ENCODE measurements at regions not wholly inside any gene's neighbourhood (a gene's known extent, or its start where the extent isn't known, plus 50 kb on each side); places are given as distances from the start of the nearest gene placed in this dataset.

DNA sequence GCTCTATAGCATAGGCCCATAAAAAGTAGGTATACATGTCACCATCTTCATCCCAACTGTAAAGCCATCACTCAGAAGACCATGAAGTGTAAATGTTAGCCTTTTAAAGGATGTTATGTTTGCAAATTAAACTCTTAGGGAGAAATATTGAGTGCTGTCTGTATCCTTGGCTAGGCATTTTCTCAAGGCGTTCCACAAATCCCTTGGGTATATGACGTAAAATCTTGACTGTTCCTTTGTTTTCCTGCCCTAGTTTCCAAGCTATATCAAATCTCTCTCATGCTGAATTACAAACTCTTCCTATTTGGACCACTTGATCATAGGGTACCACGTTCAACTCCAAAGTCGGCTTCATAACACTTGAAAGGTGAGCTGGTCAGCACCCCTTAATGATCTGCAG is 486.2 kb downstream of the HDGFL1 start:
- peaks cover 8% of the 10 kb centered on the region for H3K9me3 Mint-ChIP-seq
- H3K27ac Mint-ChIP-seq (ENCODE audit: unreplicated experiment): no peak overlapping the region
- no peak for DNase-seq (ENCODE audit: low read depth, low spot score)
- H3K4me1 Mint-ChIP-seq: no peaks in the 10 kb centered on the region
- H3K4me3 Mint-ChIP-seq: no peak overlapping the region
- H3K36me3 Mint-ChIP-seq (ENCODE audit: low read depth): peaks cover 9% of the 10 kb centered on the region
- no peaks in the 10 kb centered on the region for H3K27me3 Mint-ChIP-seq (ENCODE audit: low read depth)
- TF ChIP-seq, protein P1, sequence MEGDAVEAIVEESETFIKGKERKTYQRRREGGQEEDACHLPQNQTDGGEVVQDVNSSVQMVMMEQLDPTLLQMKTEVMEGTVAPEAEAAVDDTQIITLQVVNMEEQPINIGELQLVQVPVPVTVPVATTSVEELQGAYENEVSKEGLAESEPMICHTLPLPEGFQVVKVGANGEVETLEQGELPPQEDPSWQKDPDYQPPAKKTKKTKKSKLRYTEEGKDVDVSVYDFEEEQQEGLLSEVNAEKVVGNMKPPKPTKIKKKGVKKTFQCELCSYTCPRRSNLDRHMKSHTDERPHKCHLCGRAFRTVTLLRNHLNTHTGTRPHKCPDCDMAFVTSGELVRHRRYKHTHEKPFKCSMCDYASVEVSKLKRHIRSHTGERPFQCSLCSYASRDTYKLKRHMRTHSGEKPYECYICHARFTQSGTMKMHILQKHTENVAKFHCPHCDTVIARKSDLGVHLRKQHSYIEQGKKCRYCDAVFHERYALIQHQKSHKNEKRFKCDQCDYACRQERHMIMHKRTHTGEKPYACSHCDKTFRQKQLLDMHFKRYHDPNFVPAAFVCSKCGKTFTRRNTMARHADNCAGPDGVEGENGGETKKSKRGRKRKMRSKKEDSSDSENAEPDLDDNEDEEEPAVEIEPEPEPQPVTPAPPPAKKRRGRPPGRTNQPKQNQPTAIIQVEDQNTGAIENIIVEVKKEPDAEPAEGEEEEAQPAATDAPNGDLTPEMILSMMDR (conservative IDR thresholded peaks at IDR 0.05): no peak

DNA sequence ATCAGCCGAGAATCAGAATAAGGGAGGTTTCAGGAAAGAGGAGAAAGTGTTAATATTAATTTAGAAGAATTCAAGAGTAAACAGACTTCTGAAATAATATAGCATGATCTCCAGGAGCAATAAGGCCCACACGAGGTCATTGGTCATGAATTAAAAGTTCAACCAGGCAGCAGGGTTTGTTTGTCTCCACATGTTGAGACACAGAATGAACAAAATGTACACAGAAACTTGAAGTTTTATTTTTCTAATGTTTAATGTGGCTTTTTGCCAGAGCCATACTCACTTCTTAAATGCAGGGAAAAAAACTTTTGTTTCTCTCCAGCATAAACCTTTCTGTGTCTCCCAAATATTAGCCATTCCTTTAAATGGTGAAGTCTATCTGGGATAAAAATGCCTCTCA is 504.5 kb downstream of the HDGFL1 start:
- no peaks in the 10 kb centered on the region for H3K4me1 Mint-ChIP-seq
- H3K27me3 Mint-ChIP-seq (ENCODE audit: low read depth): no peaks in the 10 kb centered on the region
- H3K27ac Mint-ChIP-seq (ENCODE audit: unreplicated experiment): no peak overlapping the region
- H3K9me3 Mint-ChIP-seq: peaks cover 19% of the 10 kb centered on the region
- H3K36me3 Mint-ChIP-seq (ENCODE audit: low read depth): peaks cover 21% of the 10 kb centered on the region
- TF ChIP-seq, protein P1 (conservative IDR thresholded peaks at IDR 0.05): no peak
- H3K4me3 Mint-ChIP-seq: no peak overlapping the region
- DNase-seq (ENCODE audit: low read depth, low spot score): no peak

DNA sequence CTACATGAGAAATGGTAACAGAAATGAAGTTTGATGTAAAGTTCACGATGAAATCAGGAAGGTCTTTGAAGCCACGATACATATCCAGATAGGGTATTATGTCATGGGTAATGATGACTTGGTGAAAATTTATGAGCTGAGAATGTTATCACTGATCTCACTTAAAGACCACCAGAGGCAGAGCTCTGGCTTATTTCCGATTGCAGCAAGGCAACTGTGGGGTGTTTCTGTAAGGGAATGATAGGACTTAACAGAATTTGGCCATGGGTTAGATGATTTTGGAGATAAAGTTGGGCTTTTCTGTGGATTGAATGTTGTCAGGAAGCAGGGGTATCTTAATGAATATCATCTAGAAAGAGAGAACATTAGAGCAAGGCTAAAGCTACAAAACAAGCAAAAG is 508.4 kb downstream of the HDGFL1 start:
- H3K4me1 Mint-ChIP-seq: peaks cover 8% of the 10 kb centered on the region
- H3K4me3 Mint-ChIP-seq: no peak overlapping the region
- H3K9me3 Mint-ChIP-seq: peaks cover 12% of the 10 kb centered on the region
- no peak for DNase-seq (ENCODE audit: low read depth, low spot score)
- TF ChIP-seq, protein P1 (conservative IDR thresholded peaks at IDR 0.05): no peak
- H3K27me3 Mint-ChIP-seq (ENCODE audit: low read depth): no peaks in the 10 kb centered on the region
- H3K36me3 Mint-ChIP-seq (ENCODE audit: low read depth): peaks cover 14% of the 10 kb centered on the region
- no peak overlapping the region for H3K27ac Mint-ChIP-seq (ENCODE audit: unreplicated experiment)

DNA sequence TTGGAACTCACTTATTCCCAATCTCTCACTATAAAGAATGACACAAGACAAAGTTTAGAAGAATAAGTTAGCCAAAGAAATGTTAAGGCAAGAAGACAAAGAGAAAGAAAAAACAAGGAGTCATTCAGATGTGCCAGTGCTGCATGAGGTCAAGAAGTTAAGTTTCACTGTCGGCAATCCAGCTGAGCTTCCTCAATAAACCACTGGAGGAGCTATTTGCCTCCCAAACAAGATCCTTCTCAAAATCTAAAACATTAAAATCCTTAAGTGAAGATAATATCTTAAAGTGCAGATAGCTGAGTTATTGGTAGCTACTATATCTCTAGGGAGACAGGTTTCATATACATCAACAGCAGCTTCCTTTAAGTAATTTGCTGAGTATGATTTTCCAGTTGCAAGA is 512.3 kb downstream of the HDGFL1 start:
- TF ChIP-seq, protein P1 (conservative IDR thresholded peaks at IDR 0.05): peak; percentile 53
- Mint-ChIP-seq H3K36me3 (ENCODE audit: low read depth) (peaks cover 3% of the 10 kb centered on the region), H3K9me3 (peaks cover 4% of the 10 kb centered on the region), H3K4me1 (peaks cover 12% of the 10 kb centered on the region), H3K27me3 (ENCODE audit: low read depth) (no peaks in the 10 kb centered on the region), H3K4me3 (no peak overlapping the region), H3K27ac (ENCODE audit: unreplicated experiment) (no peak overlapping the region)
- DNase-seq (ENCODE audit: low read depth, low spot score): no peak

DNA sequence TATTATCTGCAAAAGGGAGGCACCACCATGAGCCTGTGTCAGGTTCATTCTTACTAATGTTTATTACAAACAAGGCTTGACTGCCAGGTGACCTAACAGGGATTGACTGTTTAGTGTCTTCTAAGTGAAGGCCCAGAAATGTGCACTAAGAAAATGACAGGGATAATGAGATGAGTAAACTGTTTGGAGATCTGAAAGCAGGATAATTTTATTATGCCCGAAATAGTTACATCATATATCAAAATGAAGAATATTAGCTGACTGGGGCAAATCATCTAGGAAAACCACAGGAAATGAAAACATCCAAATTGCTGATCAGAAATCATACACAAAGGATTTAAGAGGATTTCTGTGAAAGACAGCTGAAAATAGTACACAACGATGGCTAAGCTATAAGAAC is 516.7 kb downstream of the HDGFL1 start:
- no peak for DNase-seq (ENCODE audit: low read depth, low spot score)
- peaks cover 4% of the 10 kb centered on the region for H3K9me3 Mint-ChIP-seq
- no peaks in the 10 kb centered on the region for H3K27me3 Mint-ChIP-seq (ENCODE audit: low read depth)
- no peak overlapping the region for H3K27ac Mint-ChIP-seq (ENCODE audit: unreplicated experiment)
- H3K4me1 Mint-ChIP-seq: peaks cover 17% of the 10 kb centered on the region
- peaks cover 3% of the 10 kb centered on the region for H3K36me3 Mint-ChIP-seq (ENCODE audit: low read depth)
- TF ChIP-seq, protein P1 (conservative IDR thresholded peaks at IDR 0.05): no peak
- H3K4me3 Mint-ChIP-seq: no peak overlapping the region

DNA sequence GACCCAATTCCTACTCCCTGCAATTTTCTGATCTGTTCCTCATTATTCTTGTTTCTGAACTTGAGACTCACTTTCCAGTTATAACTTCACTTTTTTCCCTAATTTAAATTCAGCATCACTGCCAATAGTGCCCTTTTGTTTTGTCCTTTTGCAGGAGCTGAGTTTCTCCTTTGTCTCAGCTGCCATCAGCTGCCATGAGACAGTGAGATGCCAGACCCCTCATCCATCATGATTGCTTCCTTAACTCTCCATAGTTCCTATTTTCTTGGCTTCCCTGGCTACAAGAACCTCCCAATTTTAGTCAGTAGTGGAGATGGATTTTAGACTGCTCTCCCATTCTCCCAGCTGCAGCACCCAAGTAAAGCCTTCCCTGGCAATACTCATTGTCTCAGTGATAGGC is 518.1 kb downstream of the HDGFL1 start:
- DNase-seq (ENCODE audit: low read depth, low spot score): no peak
- Mint-ChIP-seq H3K36me3 (ENCODE audit: low read depth) (no peaks in the 10 kb centered on the region), H3K4me3 (no peak overlapping the region), H3K27me3 (ENCODE audit: low read depth) (no peaks in the 10 kb centered on the region), H3K4me1 (peaks cover 9% of the 10 kb centered on the region), H3K9me3 (no peaks in the 10 kb centered on the region), H3K27ac (ENCODE audit: unreplicated experiment) (no peak overlapping the region)
- TF ChIP-seq, protein P1 (conservative IDR thresholded peaks at IDR 0.05): no peak
